ENCODE measurements at regions not wholly inside any gene's neighbourhood (a gene's known extent, or its start where the extent isn't known, plus 50 kb on each side); places are given as distances from the start of the nearest gene placed in this dataset.

GRCh38 chr5:118620233-118620632, 368.1 kb downstream of the DTWD2 start:
- dilution Hi-C loops (cut with MboI; ENCODE audit: extremely low pct_ligation_motif_present, low sequenced_read_pairs) = no loop called here
- no peak for FAIRE-seq
- POLR2A ChIA-PET = no interaction called here

More at GRCh38 chr5:118620233-118620632, 368.1 kb downstream of the DTWD2 start:
- H4K20me1 ChIP-seq (replicated peaks; ENCODE audit: control insufficient read depth, extremely low read depth, insufficient read depth, low read length) = no peaks in the 10 kb centered on the region
- H3K9ac ChIP-seq (replicated peaks; ENCODE audit: extremely low read depth, insufficient read depth, low read length) = no peak overlapping the region
- no peak for DNase-seq (ENCODE audit: low read depth, low spot score)
- TF ChIP-seq GATA2 (IDR thresholded peaks at IDR 0.05; ENCODE audit: insufficient read depth, insufficient read length, low read depth, low read length) (no peak), MYC (IDR thresholded peaks at IDR 0.05; ENCODE audit: low read depth, low read length) (no peak), EZH2 (IDR thresholded peaks at IDR 0.05; ENCODE audit: borderline replicate concordance, low read depth, low read length, severe bottlenecking) (no peak), JUN (IDR thresholded peaks at IDR 0.05; ENCODE audit: borderline replicate concordance, insufficient read depth, insufficient read length, low read depth) (no peak), CTCF (IDR thresholded peaks at IDR 0.05; ENCODE audit: extremely low read depth in 1 of 2, insufficient read depth in 1 of 2, low read depth in 1 of 2, low read length in 2 of 2) (no peak), FOS (IDR thresholded peaks at IDR 0.05; ENCODE audit: borderline replicate concordance, insufficient read depth, low read length) (no peak), POLR2AphosphoS5 (IDR thresholded peaks at IDR 0.05; ENCODE audit: insufficient read depth, low read depth, low read length) (no peak), MAX (IDR thresholded peaks at IDR 0.05; ENCODE audit: insufficient read depth, insufficient read length) (no peak)
- H3K27me3 ChIP-seq (ENCODE audit: control insufficient read depth in 2 of 2, insufficient read depth in 2 of 2, low read length in 2 of 2) = no peaks in the 10 kb centered on the region
- H3K9me1 ChIP-seq (replicated peaks; ENCODE audit: control insufficient read depth, extremely low read depth, insufficient read depth, low read length) = no peaks in the 10 kb centered on the region
- no peaks in the 10 kb centered on the region for H3K4me1 ChIP-seq (ENCODE audit: control insufficient read depth, extremely low read depth, insufficient read depth, low read length)
- H3K79me2 ChIP-seq (ENCODE audit: control insufficient read depth, insufficient read depth, low read length) = no peaks in the 10 kb centered on the region
- no peaks in the 10 kb centered on the region for H3K9me3 ChIP-seq (replicated peaks; ENCODE audit: control insufficient read depth, insufficient read depth, low read length)
- BruUV-seq (replicated peaks) = no TSS peak
- CTCF ChIA-PET = no interaction called here
- no peak overlapping the region for H3K4me2 ChIP-seq (ENCODE audit: insufficient read depth, low read length)
- H2AFZ ChIP-seq (ENCODE audit: low read depth, low read length) = no peak overlapping the region
- no peaks in the 10 kb centered on the region for H3K36me3 ChIP-seq (ENCODE audit: control insufficient read depth in 2 of 2, extremely low read depth in 1 of 2, insufficient read depth in 2 of 2, low read length in 2 of 2)
- H3K27ac ChIP-seq (ENCODE audit: insufficient read depth, low read depth, low read length) = no peak overlapping the region
- intact Hi-C loops (cut with micrococcal nuclease) = no loop called here
- no peak overlapping the region for H3K4me3 ChIP-seq (replicated peaks in 1 of 3; ENCODE audit: insufficient read depth in 1 of 3, low read depth in 1 of 3, low read length in 3 of 3)
